GM18499 (cell line): ENCODE measurements at regions not wholly inside any gene's neighbourhood (a gene's known extent, or its start where the extent isn't known, plus 50 kb on each side); places are given as distances from the start of the nearest gene placed in this dataset.

Experiments
- ATAC-seq: cut with Tn5 transposase; IDR thresholded peaks from one replicate; pipeline ENCODE4 v1.9.1; 2021; ENCODE audit warnings: moderate number of reproducible peaks; ENCODE audit not compliant: insufficient read depth, unreplicated experiment

DNA sequence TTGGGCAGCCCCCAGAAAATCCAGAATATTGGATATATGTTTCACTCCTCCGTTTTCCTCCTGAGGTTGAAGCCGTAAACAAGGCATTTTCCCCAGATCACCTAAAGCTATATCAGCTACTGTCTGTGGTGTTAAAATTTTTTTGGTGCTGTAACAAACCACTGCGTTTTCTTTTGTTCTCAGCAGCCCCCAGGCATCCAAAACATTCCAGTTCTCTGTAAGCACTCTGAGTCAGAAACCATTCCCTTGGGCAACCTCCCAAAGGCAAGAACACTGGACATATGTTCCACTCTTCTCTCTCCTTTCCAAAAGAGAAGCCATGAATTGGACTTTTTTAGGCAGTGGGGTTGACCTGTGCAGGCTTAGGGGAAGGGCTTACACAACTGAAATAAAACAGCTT is 310.9 kb downstream of the MID1IP1 start:
- no peak for ATAC-seq

DNA sequence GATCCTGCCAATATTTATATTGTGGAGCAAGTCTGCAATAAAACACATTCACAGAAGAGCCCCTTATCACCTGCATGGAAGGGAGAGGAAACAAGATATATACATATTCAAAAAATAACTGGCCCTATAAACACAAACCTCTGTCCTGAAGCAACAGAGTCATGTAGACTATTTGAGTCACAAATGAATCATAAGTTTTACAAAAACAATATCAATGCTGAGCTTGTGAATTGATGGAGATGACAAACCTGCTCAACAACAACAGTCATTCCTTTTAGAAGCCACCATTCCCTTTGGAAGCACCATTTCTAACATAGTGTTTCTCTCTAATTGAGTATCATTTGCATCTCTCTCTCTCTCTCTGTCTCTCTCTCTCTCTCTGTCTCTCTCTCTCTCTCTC is 313.9 kb downstream of the MID1IP1 start:
- no peak for ATAC-seq

DNA sequence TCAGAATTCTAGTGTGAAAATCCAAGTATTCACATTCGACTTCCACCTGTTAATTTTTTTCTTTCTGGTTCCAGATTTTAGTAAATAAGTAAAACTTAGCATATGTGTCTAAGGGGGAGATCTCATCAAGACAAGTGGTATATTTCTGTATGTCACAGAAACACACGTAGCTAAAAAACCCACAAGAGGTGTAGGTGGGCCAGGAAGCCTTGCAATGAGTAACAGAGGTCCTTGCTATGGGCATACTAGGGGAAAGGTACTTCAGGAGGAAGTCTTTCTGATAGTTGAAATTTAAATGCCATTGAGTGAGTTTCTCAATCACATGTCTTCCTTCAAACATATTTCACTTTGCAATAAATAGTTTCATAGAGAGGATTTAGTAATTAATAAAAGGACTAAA is 315.8 kb downstream of the MID1IP1 start:
- no peak for ATAC-seq

DNA sequence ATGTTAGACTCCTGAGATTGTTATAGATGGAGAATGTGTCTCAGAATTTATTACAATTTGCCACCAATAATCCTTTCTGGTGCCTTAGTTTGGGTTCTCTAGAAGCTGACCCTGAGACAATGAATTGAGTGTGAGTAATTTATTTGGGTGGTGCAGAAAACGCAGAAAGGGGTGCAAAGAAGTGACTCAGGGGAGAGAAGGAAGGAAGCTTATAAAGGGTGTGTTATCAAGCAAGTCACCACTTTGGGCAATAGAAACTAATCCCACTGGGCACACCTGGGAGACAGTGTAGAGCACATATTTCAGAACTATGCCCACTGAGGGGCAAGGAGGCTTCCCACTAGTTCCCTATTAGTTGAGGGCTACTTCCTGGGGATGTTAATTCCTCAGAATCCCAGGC is 320.6 kb downstream of the MID1IP1 start:
- ATAC-seq: no peak

DNA sequence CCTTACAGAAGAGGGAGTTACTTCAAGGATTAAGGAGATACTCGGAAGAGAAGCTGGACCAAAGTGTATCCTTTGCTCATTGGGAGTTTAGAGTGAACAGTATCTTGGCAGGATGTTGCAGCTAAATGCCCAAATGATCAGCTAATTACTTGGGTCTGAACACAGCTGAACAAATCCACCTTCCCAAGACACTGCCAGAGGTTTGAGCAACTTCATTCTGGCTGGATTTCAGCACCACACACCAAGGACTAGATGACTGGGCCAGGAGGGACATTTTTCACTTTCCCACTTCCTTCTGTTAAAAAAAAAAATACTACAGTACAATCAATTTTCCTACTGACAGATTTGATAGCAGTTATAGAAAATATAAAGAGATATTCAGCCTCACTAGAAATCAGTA is 324.6 kb downstream of the MID1IP1 start:
- no peak for ATAC-seq

DNA sequence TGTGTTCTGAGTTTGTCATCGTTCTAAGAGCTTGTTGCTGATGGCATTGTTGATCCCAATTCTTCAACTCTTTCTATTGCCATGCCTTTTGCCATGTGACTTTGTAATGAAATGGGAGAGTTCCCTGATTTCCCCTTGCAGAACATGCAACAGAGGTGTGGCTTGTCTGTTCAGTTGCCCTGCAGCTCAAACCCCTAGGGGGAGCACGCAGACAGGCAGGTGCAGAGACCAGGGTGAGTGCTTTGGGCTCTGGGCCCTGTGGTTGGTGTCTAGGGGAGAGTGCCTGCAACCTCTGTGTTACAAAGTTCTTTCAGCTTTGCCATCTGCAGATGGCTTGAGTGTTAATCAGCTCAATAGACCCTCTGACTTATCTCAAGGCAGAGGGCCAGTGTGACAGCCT is 332.7 kb downstream of the MID1IP1 start:
- ATAC-seq: no peak

DNA sequence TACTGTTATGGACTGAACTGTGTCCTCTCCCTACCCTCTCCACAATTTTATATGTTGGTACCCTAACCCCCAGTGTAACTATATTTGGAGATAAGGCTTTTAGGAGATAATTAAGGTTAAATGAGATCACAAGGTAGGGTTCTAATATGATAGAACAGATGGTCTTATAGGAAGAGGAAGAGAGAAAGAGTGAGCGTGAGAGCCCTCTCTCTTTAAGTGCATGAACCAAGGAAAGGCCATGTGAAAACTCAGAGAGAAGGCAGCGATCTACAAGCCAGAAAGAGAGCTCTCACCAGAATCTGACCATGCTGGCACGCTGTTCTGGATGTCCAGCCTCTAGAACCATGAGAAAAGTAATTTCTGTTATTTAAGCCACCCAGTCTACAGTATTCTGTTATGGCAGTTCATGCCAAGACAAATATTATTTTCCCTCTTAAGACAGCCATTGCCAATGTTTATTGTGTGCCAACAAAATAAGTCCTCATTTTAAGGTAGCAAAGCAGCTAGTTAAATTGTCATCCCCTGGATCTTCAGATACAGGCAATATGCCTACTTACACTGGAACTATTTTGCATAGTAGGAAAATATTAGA is 336.2 kb downstream of the MID1IP1 start:
- ATAC-seq: no peak

DNA sequence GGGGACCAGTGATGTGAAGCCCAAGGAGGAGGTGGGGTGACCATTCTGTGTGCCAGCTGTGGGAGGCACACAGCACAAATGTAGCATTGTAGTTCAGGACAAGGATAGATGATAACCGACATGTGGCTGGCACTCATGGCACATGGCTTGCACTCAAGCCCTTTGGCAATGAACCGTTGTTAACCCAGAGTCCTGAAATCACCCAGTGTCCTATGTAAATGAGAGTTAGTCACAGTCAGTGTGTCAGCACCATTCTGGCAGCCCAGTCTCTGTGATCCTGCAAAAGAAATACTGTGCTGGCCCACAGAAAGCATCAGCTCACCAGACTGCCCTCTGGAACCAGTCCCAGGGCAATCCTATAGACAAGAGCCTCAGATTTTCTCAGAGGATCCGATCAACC is 339.3 kb downstream of the MID1IP1 start:
- no peak for ATAC-seq

DNA sequence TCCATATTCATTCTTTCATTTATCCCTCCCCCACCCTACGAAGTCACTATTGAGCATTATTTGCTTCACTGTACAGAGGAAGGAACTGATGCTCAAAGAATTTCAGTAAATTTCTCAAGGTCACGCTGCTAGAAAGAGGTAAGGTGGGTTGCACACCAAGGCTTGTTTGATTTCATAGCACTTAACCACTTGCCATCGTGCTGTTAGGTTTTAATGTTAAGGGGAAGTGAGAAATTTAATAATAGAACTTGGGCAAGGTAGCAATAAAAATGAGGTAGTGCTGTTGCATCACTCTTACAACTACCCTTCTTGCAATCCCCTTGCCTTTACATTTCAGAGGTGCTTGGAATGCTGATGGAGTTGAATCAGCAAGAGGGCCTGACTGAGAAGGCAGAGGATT is 343.1 kb downstream of the MID1IP1 start:
- peak; percentile 49 for ATAC-seq

DNA sequence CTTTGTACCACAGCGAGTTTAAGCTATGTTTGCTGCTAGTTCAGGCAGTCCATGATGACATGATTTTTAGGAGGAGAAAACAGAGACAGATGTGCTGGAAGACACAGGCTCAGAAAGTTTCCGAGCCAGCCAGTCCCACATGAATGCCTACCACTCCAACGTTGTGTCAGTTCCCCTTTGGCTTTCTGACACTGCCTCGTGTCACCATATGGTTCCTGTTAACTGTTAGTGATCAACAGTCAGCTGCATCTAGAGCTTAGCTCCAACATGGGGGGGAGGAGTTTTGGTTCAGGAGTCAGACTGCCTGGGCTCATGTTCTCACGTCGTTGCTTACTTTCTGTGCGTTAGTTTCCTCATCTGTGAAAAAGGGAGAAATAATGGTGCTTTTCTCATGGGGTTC is 343.7 kb downstream of the MID1IP1 start:
- ATAC-seq: no peak

DNA sequence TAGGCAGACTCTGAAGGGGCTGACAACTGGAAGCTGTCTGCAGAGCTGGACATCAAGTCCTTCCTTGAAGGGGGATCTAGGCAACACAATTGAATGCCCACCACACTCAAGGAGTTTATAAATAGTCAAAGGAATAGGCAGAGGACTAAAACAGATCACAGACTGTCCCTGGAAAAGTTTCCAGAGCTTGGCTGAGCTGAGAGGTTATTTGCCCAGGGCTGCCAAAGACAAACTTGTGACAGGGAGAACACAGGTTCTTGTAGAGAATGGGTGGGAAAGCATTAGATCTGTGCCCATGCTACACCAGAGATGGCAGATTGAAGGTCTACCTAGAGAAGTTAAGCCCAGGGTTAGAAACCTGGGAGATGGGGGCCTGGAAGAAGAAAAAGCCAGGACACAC is 344.6 kb downstream of the MID1IP1 start:
- no peak for ATAC-seq

DNA sequence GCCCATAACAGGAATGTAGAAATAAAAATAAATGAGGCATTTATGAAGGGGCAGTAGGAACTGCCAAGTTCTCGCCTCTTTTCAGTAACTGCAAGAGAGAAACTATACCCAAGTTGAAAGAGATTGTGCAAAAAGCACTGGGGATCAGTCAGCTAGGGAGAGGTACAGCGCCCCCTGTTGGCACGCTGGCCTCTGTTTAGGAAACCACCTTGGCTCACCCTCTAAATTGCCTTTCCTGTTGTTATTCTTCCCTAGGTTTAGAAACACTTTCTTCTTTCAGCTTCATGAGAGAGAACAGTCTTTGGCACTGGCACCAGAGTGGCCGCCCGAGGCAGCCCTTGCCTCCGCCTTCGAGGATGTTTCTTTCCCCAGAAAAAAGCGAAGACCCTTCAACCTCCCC is 348.5 kb downstream of the MID1IP1 start:
- ATAC-seq: no peak

DNA sequence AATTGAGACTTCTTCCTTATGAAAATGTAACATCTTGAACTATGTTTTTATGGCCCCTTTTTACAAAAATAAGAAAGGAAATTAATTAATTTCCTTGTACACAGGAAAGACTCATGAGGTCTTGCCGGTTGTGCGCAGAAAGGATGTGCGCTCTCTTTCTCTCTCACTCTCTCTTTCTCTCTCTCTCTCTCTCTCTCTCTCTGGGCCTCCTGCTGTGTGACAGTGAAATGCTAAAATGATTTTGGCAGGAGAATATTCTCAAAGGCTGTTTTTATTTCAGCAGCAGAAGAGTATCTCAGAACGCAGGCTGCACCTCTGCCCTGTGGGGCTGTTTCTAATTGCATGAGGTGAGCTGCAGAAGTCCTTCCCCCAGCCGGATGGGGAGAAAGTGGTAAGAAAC is 349.0 kb downstream of the MID1IP1 start:
- ATAC-seq: no peak

DNA sequence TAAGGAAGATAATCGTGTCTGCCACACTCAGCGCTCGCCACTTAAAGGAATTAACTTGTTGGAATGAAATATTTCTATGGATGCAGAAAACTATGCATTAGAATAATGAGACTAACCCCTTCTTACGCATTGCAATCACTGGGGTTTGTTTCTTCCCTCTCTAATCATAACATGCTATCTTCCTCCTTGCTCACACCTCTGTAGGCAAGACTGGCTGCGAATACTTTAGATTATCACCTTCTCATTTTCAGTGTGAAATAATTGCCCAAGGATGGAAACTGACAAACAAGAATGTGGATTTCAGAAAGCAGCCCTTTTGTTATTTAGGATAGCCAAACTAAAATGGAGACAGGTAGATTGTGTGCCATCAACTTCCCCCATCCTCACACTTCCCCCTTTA is 349.4 kb downstream of the MID1IP1 start:
- ATAC-seq: no peak

DNA sequence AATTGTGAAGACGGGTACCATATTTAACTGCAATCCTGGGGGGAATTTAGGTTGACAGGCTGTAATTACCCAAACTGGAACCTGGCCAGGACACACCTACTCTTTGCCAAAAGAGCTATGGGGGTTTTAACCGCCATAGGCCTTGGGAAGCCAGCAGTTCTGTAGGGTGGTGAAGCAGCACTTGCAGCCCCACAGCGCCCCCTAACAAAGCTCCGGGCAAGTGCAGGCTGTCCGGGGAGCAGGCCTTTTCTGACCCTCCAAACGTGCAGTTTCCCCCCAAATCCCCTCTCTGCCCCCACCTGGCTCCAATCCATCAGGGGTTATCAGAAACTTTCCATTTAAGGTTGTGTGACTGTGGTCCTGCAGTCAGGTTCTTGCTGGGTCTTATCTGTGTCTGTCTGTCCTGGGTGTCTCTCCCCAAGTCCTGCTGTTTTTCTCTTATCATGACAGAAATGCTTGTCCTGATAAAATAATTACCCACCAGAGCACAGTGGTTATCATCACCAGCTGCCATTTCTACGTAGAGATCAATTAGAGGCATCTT is 350.9 kb downstream of the MID1IP1 start:
- no peak for ATAC-seq

DNA sequence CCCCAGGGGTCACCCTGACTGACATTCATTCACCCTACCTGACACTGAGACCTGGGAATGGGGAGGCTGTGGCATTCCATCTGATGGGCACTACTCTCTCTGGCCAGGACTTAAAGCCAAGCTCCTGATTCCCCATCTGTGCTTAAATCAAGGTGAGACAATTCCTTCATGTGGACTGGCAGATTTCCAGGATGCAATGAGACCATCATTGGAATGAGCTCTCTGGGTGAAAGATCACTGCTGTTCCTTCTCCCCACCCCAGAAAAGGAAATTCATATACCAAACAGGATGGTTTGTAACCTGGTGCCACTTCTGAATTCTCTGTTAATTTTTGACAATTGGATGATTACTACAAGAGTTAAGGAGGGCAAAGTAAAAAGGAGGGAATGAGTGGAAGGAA is 354.8 kb downstream of the MID1IP1 start:
- ATAC-seq: no peak

DNA sequence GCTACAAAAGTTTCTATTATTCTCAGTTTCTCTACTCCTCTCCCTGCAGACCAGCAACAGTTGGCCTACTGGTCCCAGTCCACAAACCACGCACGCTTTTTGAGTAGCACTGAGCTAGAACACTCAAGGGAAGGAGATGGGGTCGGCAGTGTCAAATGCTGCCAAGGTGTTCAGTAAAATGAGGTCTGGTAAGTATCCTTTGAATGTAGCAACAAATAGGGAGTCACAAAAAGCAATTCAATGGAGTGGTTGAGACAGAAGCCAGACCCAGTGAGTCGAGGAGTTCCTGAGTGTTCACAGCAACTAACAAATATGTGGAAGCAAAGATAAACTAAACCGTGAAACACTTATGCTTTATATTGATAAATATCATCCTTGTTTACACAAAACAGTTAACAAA is 355.7 kb downstream of the MID1IP1 start:
- ATAC-seq: no peak

DNA sequence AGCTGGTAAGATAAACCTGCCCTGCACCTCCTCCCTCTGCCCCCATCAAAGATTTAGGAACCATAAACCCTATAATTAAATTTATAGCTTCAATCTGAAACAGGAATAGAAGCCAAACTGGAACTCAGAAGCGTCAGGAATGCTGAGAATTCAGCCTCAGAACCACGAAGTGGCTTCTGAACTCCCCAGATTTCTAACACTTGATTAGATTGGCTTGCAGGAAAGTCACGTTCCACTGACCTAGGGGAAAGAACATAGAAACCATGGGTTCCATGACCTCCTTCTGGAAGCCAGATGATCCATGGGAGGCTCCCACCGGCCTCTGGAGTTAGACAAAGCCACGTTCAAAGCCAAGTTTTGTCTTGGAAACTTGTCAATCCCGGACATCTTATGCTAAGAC is 356.5 kb downstream of the MID1IP1 start:
- ATAC-seq: no peak

DNA sequence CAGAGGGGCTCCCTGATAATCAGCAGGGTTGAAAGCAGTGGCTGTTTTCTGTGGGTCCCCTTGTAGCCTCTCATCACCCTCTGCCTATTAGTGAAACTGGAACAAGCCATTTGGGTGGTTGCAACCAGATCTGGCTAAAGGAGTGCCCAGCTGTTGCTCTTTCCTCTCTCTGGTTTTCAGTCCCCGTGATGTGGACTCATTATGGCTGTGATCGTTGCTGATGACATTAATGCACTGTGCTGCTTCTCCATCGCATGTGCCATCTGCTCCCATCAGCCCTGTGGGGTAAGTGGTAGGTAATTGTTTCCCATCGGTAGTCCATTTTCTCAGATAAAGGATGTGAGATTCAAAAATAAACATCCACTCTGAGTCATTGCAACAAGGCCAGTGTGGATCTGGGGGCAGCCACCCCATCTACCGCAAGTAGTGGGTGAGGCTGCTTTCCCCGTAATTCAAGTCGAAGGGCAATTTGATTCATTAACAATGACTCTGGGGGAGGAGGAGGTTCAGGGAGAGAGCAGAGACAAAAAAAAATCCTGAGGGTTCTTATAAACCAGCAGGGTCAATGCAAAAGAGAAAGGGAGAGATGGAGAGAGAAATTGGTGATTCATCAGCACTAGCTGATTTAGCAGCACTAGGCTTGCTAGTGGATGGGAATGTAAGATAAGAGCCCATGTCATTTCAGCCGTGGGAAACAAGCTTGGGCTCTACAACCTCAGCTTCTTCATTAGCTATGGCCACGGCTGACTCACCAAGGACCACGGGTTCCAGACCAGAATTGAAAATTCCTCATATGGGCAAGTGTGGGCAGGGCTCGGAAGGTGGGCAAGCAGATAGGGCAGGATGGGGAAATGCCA is 357.8 kb downstream of the MID1IP1 start:
- ATAC-seq: no peak

DNA sequence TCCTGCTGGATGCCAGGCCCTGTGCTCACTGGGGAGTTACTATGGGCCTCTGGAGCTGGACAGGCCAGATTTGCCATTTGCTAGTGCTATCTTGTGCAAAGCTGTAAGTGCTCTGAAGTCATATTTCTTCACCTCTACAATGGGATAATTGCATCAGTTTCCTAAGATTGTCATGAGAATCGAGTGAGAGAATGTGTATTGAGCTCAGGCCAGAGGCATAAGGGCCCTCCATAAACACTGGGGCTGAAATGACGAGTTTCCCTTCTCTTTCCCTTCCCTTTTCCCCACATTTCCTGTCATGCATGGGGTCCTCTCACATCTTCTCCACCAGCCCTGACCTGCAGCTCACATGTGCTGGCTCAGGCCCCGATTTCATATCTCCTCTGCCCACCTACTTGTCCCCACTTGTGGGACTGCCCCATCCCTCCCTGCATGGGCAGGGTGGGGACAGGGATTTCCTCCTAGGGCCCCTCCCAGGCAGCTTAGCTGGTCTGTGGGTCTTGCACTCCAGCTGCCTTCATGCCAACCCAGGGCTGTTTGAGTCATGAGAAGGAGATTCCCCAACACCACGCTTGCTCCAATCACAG is 358.8 kb downstream of the MID1IP1 start:
- ATAC-seq: no peak

DNA sequence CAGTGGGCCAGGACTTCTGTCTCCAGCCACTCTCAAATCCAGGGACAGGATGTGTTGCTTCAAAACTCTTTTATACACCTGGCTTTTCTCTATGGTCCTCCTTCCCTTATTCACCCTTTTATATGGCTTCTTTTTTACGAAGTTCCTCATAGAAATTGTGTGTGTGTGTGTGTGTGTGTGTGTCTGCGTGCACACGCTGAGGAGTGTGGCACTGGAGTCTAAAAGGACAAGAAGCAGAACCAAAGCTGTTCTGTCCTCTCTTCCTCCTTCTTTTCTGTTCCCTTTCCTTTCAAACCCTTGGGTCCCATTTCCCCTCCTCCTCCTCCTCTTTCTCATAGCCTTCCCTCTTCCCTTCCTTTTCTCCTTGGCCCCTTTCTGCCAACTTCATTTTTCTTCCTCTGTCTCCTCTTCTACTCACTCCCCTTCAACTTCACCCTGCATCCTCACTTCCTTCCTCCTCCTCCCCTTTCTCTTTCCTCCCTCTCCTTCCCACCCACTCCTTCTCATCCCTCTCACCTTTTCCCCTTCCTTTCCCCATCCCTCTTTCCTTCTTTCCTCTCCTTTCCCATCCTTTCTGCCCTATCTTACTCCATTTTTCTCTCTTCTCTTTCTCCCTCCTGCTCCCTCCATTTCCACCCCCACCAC is 360.5 kb downstream of the MID1IP1 start:
- no peak for ATAC-seq
